Activated B cell treated with CpG ODN at 0.5 μM for 24 hours (primary cell): ENCODE measurements at regions not wholly inside any gene's neighbourhood (a gene's known extent, or its start where the extent isn't known, plus 50 kb on each side); places are given as distances from the start of the nearest gene placed in this dataset.

Experiments
- ATAC-seq: fragments of 200-7000 bp; cut with Tn5 transposase; one replicate; pipeline ENCODE4 v1.10.0; 2021; ENCODE audit warnings: low read depth, mild to moderate bottlenecking, moderate library complexity
- CTCF ChIA-PET: fragments of 350-600 bp; sonication (Branson Sonifier 250); formaldehyde crosslinking; loops from one replicate; lab custom pipeline; 2021; ENCODE audit warnings: antibody characterized with exemption; lab: Charles Lee
- POLR2A ChIA-PET: fragments of 350-600 bp; sonication (Branson Sonifier 250); formaldehyde crosslinking; loops from one replicate; lab custom pipeline; 2021; ENCODE audit warnings: antibody characterized with exemption; lab: Charles Lee
- DNase-seq: peaks from one replicate; pipeline ENCODE4 v3.0.0; 2022
- H3K27ac Mint-ChIP-seq: one replicate; pipeline ENCODE4 v1.8.0; 2020; ENCODE audit warnings: mixed read lengths
- H3K27me3 Mint-ChIP-seq: one replicate; pipeline ENCODE4 v1.8.0; 2021; ENCODE audit warnings: mixed read lengths
- H3K36me3 Mint-ChIP-seq: one replicate; pipeline ENCODE4 v1.8.0; 2021; ENCODE audit warnings: low read depth, mixed read lengths
- H3K4me1 Mint-ChIP-seq: one replicate; pipeline ENCODE4 v1.8.0; 2021; ENCODE audit warnings: mixed read lengths
- H3K4me3 Mint-ChIP-seq: one replicate; pipeline ENCODE4 v1.8.0; 2020; ENCODE audit warnings: mild to moderate bottlenecking, mixed read lengths
- H3K9me3 Mint-ChIP-seq: one replicate; pipeline ENCODE4 v1.8.0; 2020; ENCODE audit warnings: mixed read lengths
- CTCF ChIP-seq: fragments of 200-600 bp; IDR thresholded peaks from one replicate; pipeline ENCODE4 v1.8.0; 2022; ENCODE audit warnings: antibody characterized with exemption, mild to moderate bottlenecking
- intact Hi-C: fragments of 100-400 bp; cut with micrococcal nuclease; formaldehyde crosslinking; loops from one replicate; pipeline ENCODE4 v1.15.1; 2024

- no peak for TF ChIP-seq CTCF
- ChIA-PET CTCF (no interaction called here), POLR2A (no interaction called here)
- Mint-ChIP-seq H3K36me3 (no peaks in the 10 kb centered on the region), H3K9me3 (peaks cover 1% of the 10 kb centered on the region), H3K27me3 (no peaks in the 10 kb centered on the region), H3K27ac (no peak overlapping the region), H3K4me3 (no peak overlapping the region), H3K4me1 (no peaks in the 10 kb centered on the region)
- DNase-seq (no peak), ATAC-seq (no peak)
- intact Hi-C loops = no loop called here
Measured at GRCh38 chr13:58085819-58086218, 454.3 kb downstream of the PCDH17 start.

GRCh38 chr13:58087566-58087965 lies 456.0 kb downstream of the PCDH17 start:
- ATAC-seq (no peak), DNase-seq (no peak)
- no peak for TF ChIP-seq CTCF
- Mint-ChIP-seq H3K9me3 (no peaks in the 10 kb centered on the region), H3K4me3 (no peak overlapping the region), H3K36me3 (no peaks in the 10 kb centered on the region), H3K4me1 (no peaks in the 10 kb centered on the region), H3K27ac (no peak overlapping the region), H3K27me3 (no peaks in the 10 kb centered on the region)
- ChIA-PET CTCF (no interaction called here), POLR2A (no interaction called here)
- intact Hi-C loops = no loop called here

GRCh38 chr13:58093394-58093793 lies 461.9 kb downstream of the PCDH17 start:
- Mint-ChIP-seq H3K4me1 (no peaks in the 10 kb centered on the region), H3K27ac (no peak overlapping the region), H3K36me3 (no peaks in the 10 kb centered on the region), H3K27me3 (no peaks in the 10 kb centered on the region), H3K4me3 (no peak overlapping the region), H3K9me3 (peaks cover 10% of the 10 kb centered on the region)
- TF ChIP-seq CTCF = no peak
- intact Hi-C loops = no loop called here
- no peak for DNase-seq
- no peak for ATAC-seq
- CTCF ChIA-PET = no interaction called here
- POLR2A ChIA-PET = no interaction called here

GRCh38 chr13:58097831-58098230 lies 466.3 kb downstream of the PCDH17 start:
- ATAC-seq (no peak), DNase-seq (no peak)
- intact Hi-C loops = no loop called here
- peaks cover 10% of the 10 kb centered on the region for H3K9me3 Mint-ChIP-seq
- POLR2A ChIA-PET = no interaction called here
- H3K27ac Mint-ChIP-seq = no peak overlapping the region
- no peak overlapping the region for H3K4me3 Mint-ChIP-seq
- no peak for TF ChIP-seq CTCF
- H3K36me3 Mint-ChIP-seq = no peaks in the 10 kb centered on the region
- H3K27me3 Mint-ChIP-seq = no peaks in the 10 kb centered on the region
- CTCF ChIA-PET = no interaction called here
- no peaks in the 10 kb centered on the region for H3K4me1 Mint-ChIP-seq

- Mint-ChIP-seq H3K36me3 (no peaks in the 10 kb centered on the region), H3K4me1 (no peaks in the 10 kb centered on the region), H3K4me3 (no peak overlapping the region), H3K27ac (no peak overlapping the region), H3K27me3 (no peaks in the 10 kb centered on the region), H3K9me3 (peaks cover 23% of the 10 kb centered on the region)
- CTCF ChIA-PET = no interaction called here
- intact Hi-C loops = no loop called here
- ATAC-seq = no peak
- POLR2A ChIA-PET = no interaction called here
- DNase-seq = no peak
- TF ChIP-seq CTCF = no peak
Measured at GRCh38 chr13:58119351-58119750, 487.8 kb downstream of the PCDH17 start.
